RKO (cell line): ENCODE measurements at regions not wholly inside any gene's neighbourhood (a gene's known extent, or its start where the extent isn't known, plus 50 kb on each side); places are given as distances from the start of the nearest gene placed in this dataset.
"Not testable (repeated sequence)": the region's sequence is repeated elsewhere in the genome, so short reads cannot be mapped to it uniquely, and the experiment has no call there.

Experiments used
- DNase-seq: peaks from one replicate; pipeline ENCODE4 v3.0.0-alpha.2; 2016; ENCODE audit warnings: low spot score

GRCh38 chr11:24171869-24172268 is 325.0 kb upstream of the LUZP2 start:
- DNase-seq: no peak

- no peak for DNase-seq
Measured at GRCh38 chr11:24181395-24182047, 315.3 kb upstream of the LUZP2 start.

- not testable (repeated sequence) for DNase-seq
Measured at GRCh38 chr11:24185535-24185934, 311.3 kb upstream of the LUZP2 start.

GRCh38 chr11:24196733-24197132 is 300.1 kb upstream of the LUZP2 start:
- DNase-seq: no peak

- no peak for DNase-seq
Measured at GRCh38 chr11:24198481-24198880, 298.4 kb upstream of the LUZP2 start.

- DNase-seq: no peak
Measured at GRCh38 chr11:24199461-24199860, 297.4 kb upstream of the LUZP2 start.

- no peak for DNase-seq
Measured at GRCh38 chr11:24206030-24206429, 290.8 kb upstream of the LUZP2 start.

- DNase-seq: no peak
Measured at GRCh38 chr11:24206511-24206910, 290.3 kb upstream of the LUZP2 start.

GRCh38 chr11:24216488-24216887 is 280.4 kb upstream of the LUZP2 start:
- DNase-seq: no peak

GRCh38 chr11:24217319-24217718 is 279.5 kb upstream of the LUZP2 start:
- DNase-seq: not testable (repeated sequence)

- no peak for DNase-seq
Measured at GRCh38 chr11:24225501-24225900, 271.4 kb upstream of the LUZP2 start.

GRCh38 chr11:24226606-24227005 is 270.2 kb upstream of the LUZP2 start:
- DNase-seq: no peak

GRCh38 chr11:24233041-24233440 is 263.8 kb upstream of the LUZP2 start:
- no peak for DNase-seq

- no peak for DNase-seq
Measured at GRCh38 chr11:24234822-24235508, 261.9 kb upstream of the LUZP2 start.

GRCh38 chr11:24238771-24239645 is 257.8 kb upstream of the LUZP2 start:
- DNase-seq: no peak

- no peak for DNase-seq
Measured at GRCh38 chr11:24239930-24240329, 256.9 kb upstream of the LUZP2 start.

GRCh38 chr11:24240496-24241175 is 256.2 kb upstream of the LUZP2 start:
- no peak for DNase-seq

- no peak for DNase-seq
Measured at GRCh38 chr11:24246715-24247114, 250.1 kb upstream of the LUZP2 start.

GRCh38 chr11:24247846-24248245 is 249.0 kb upstream of the LUZP2 start:
- DNase-seq: no peak

- DNase-seq: no peak
Measured at GRCh38 chr11:24249921-24250320, 246.9 kb upstream of the LUZP2 start.

- no peak for DNase-seq
Measured at GRCh38 chr11:24253237-24253760, 243.6 kb upstream of the LUZP2 start.

GRCh38 chr11:24264868-24265267 is 232.0 kb upstream of the LUZP2 start:
- no peak for DNase-seq
